ENCODE measurements at regions not wholly inside any gene's neighbourhood (a gene's known extent, or its start where the extent isn't known, plus 50 kb on each side); places are given as distances from the start of the nearest gene placed in this dataset.

GRCh38 chr3:106392915-106393314 lies 524.1 kb upstream of the CBLB start:
- no peak for ATAC-seq
- in situ Hi-C loops (cut with MboI; ENCODE audit: low sequenced_read_pairs in 4 of 4) (no loop called here), intact Hi-C loops (cut with DNase I; ENCODE audit: low total_unique reads) (no loop called here)
- Histone ChIP-seq H3K27me3 (no peaks in the 10 kb centered on the region), H3K4me3 (no peak overlapping the region), H3K4me1 (no peaks in the 10 kb centered on the region), H3K9me3 (no peaks in the 10 kb centered on the region), H3K36me3 (no peaks in the 10 kb centered on the region), H3K27ac (no peak overlapping the region)
- DNase-seq: no peak
- no peak for TF ChIP-seq POLR2A (IDR thresholded peaks at IDR 0.05)
- TF ChIP-seq CTCF (IDR thresholded peaks at IDR 0.05 in 4 of 5, conservative IDR thresholded peaks at IDR 0.05 in 1 of 5): no peak

GRCh38 chr3:106397006-106397405 lies 528.2 kb upstream of the CBLB start:
- DNase-seq (no peak), ATAC-seq (no peak)
- Histone ChIP-seq H3K27ac (no peak overlapping the region), H3K4me3 (no peak overlapping the region), H3K36me3 (no peaks in the 10 kb centered on the region), H3K4me1 (no peaks in the 10 kb centered on the region), H3K27me3 (no peaks in the 10 kb centered on the region), H3K9me3 (no peaks in the 10 kb centered on the region)
- TF ChIP-seq CTCF (IDR thresholded peaks at IDR 0.05 in 4 of 5, conservative IDR thresholded peaks at IDR 0.05 in 1 of 5) (no peak), POLR2A (IDR thresholded peaks at IDR 0.05) (no peak)
- in situ Hi-C loops (cut with MboI; ENCODE audit: low sequenced_read_pairs in 4 of 4) (no loop called here), intact Hi-C loops (cut with DNase I; ENCODE audit: low total_unique reads) (no loop called here)

GRCh38 chr3:106398891-106399600 lies 530.2 kb upstream of the CBLB start:
- H3K4me1 ChIP-seq: no peaks in the 10 kb centered on the region
- in situ Hi-C loops (cut with MboI; ENCODE audit: low sequenced_read_pairs in 4 of 4) (no loop called here), intact Hi-C loops (cut with DNase I; ENCODE audit: low total_unique reads) (no loop called here)
- H3K36me3 ChIP-seq: no peaks in the 10 kb centered on the region
- no peak for DNase-seq
- ATAC-seq: no peak
- no peak for TF ChIP-seq CTCF (IDR thresholded peaks at IDR 0.05 in 4 of 5, conservative IDR thresholded peaks at IDR 0.05 in 1 of 5)
- no peak for TF ChIP-seq POLR2A (IDR thresholded peaks at IDR 0.05)
- H3K27ac ChIP-seq: no peak overlapping the region
- no peaks in the 10 kb centered on the region for H3K9me3 ChIP-seq
- H3K4me3 ChIP-seq: no peak overlapping the region
- no peaks in the 10 kb centered on the region for H3K27me3 ChIP-seq

GRCh38 chr3:106399761-106400160 lies 530.9 kb upstream of the CBLB start:
- no peaks in the 10 kb centered on the region for H3K36me3 ChIP-seq
- no peaks in the 10 kb centered on the region for H3K9me3 ChIP-seq
- ATAC-seq (no peak), DNase-seq (no peak)
- no peaks in the 10 kb centered on the region for H3K27me3 ChIP-seq
- in situ Hi-C loops (cut with MboI; ENCODE audit: low sequenced_read_pairs in 4 of 4) (no loop called here), intact Hi-C loops (cut with DNase I; ENCODE audit: low total_unique reads) (no loop called here)
- TF ChIP-seq CTCF (IDR thresholded peaks at IDR 0.05 in 4 of 5, conservative IDR thresholded peaks at IDR 0.05 in 1 of 5) (no peak), POLR2A (IDR thresholded peaks at IDR 0.05) (no peak)
- H3K4me1 ChIP-seq: no peaks in the 10 kb centered on the region
- no peak overlapping the region for H3K27ac ChIP-seq
- no peak overlapping the region for H3K4me3 ChIP-seq
